ENCODE measurements at regions not wholly inside any gene's neighbourhood (a gene's known extent, or its start where the extent isn't known, plus 50 kb on each side); places are given as distances from the start of the nearest gene placed in this dataset.

GRCh38 chr21:45341779-45342178 lies 54.1 kb upstream of the POFUT2 start:
- ChIA-PET RAD21 (ENCODE audit: low non-redundant PET in 1 of 2, low total read pairs in 2 of 2, uncharacterized antibody in 2 of 2, unreplicated experiment in 2 of 2) (no interaction called here), CTCF (interaction anchor here (1.3 kb wide), 1 partner anchor 203 kb away, joined by 3 read pairs; no protein-coding TSS in a partner anchor), POLR2A (no interaction called here)
- H3K79me2 ChIP-seq (ENCODE audit: insufficient read depth, low read length): no peaks in the 10 kb centered on the region
- no peaks in the 10 kb centered on the region for H4K20me1 ChIP-seq (ENCODE audit: insufficient read depth)
- H3K9ac ChIP-seq (ENCODE audit: low read length): no peak overlapping the region
- no peak overlapping the region for H3K4me3 ChIP-seq (replicated peaks in 1 of 2; ENCODE audit: low read depth in 1 of 2, low read length in 2 of 2)
- no peaks in the 10 kb centered on the region for H3K9me2 ChIP-seq (ENCODE audit: insufficient read depth)
- H3K4me2 ChIP-seq (ENCODE audit: low read length): no peak overlapping the region
- no TSS peak for BruUV-seq (replicated peaks)
- no peaks in the 10 kb centered on the region for H3K9me3 ChIP-seq (ENCODE audit: control insufficient read depth in 1 of 2, insufficient read depth in 1 of 2, low read depth in 1 of 2, low read length in 2 of 2)
- DNase-seq (ENCODE audit: low read depth, low spot score): no peak
- H2AFZ ChIP-seq (ENCODE audit: low read depth, low read length, poor library complexity, severe bottlenecking): no peak overlapping the region
- H3K4me1 ChIP-seq (ENCODE audit: control insufficient read depth in 1 of 2, insufficient read depth in 2 of 2, low read length in 2 of 2): peaks cover 0 to 5% of the 10 kb centered on the region in 2 experiments; a peak in 1 of 4 replicates
- no peak overlapping the region for H3K27ac ChIP-seq (ENCODE audit: low read depth, low read length)
- intact Hi-C loops (cut with micrococcal nuclease): no loop called here
- no peak for ATAC-seq
- TF ChIP-seq CBX3 (IDR thresholded peaks at IDR 0.05; ENCODE audit: low read depth) (no peak), YY1 (IDR thresholded peaks at IDR 0.05; ENCODE audit: extremely low read depth, insufficient replicate concordance, low read depth, low read length) (no peak), ZNF274 (IDR thresholded peaks at IDR 0.05; ENCODE audit: low read depth, low read length) (no peak), FOSL1 (IDR thresholded peaks at IDR 0.05; ENCODE audit: low read depth) (no peak), ELF1 (IDR thresholded peaks at IDR 0.05; ENCODE audit: borderline replicate concordance, low read depth) (no peak), SP1 (IDR thresholded peaks at IDR 0.05; ENCODE audit: low read depth) (no peak), MAX (IDR thresholded peaks at IDR 0.05) (no peak), CEBPB (IDR thresholded peaks at IDR 0.05; ENCODE audit: low read depth) (no peak), ZBTB33 (IDR thresholded peaks at IDR 0.05; ENCODE audit: extremely low read depth, insufficient replicate concordance, low read length) (no peak), JUND (IDR thresholded peaks at IDR 0.05) (no peak), EZH2phosphoT487 (IDR thresholded peaks at IDR 0.05; ENCODE audit: borderline replicate concordance) (no peak), POLR2A (IDR thresholded peaks at IDR 0.05; ENCODE audit: borderline replicate concordance, extremely low read depth, insufficient read depth, insufficient read length) (no peak), SIN3A (IDR thresholded peaks at IDR 0.05; ENCODE audit: low read depth) (no peak), ATF3 (IDR thresholded peaks at IDR 0.05) (no peak), RAD21 (IDR thresholded peaks at IDR 0.05; ENCODE audit: low read depth) (no peak), EGR1 (IDR thresholded peaks at IDR 0.05; ENCODE audit: low read depth) (no peak)
- no peaks in the 10 kb centered on the region for H3K27me3 ChIP-seq (ENCODE audit: insufficient read depth, low read length)
- no peaks in the 10 kb centered on the region for H3K36me3 ChIP-seq (ENCODE audit: control insufficient read depth in 1 of 2, insufficient read depth in 2 of 2, low read length in 2 of 2)
